ENCODE measurements at regions not wholly inside any gene's neighbourhood (a gene's known extent, or its start where the extent isn't known, plus 50 kb on each side); places are given as distances from the start of the nearest gene placed in this dataset.

DNA sequence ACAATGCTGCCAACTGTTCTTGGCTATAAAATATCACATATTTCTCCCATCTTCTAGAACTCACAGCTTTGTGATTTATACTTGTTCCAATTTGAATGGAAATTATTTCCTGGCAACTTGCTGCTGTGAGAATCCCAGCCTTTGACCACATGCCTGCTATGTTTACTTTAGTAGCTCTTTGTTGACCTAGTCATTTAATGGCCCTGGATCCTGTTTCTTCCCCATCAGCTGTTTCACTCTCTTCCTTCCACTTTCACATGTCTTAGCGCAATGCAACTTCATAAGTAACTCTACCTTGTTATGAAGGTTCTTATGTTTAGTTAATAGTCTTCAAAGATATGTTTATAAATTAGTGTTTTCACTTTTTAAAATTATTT lies 1973.6 kb upstream of the AGA start:
- TF ChIP-seq POLR2AphosphoS5 (IDR thresholded peaks at IDR 0.05; ENCODE audit: low read length) (no peak), TBL1XR1 (IDR thresholded peaks at IDR 0.05; ENCODE audit: low read depth, low read length) (no peak), JUND (IDR thresholded peaks at IDR 0.05; ENCODE audit: low read depth, low read length) (no peak), RAD21 (IDR thresholded peaks at IDR 0.05; ENCODE audit: insufficient read depth, low read depth, low read length) (no peak), BRCA1 (IDR thresholded peaks at IDR 0.05; ENCODE audit: low read depth, low read length) (no peak), PAX5 (IDR thresholded peaks at IDR 0.05; ENCODE audit: borderline replicate concordance, low read depth, low read length) (no peak)
- TF ChIP-seq, protein P1, sequence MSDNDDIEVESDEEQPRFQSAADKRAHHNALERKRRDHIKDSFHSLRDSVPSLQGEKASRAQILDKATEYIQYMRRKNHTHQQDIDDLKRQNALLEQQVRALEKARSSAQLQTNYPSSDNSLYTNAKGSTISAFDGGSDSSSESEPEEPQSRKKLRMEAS (IDR thresholded peaks at IDR 0.05; ENCODE audit: low read depth, low read length): no peak
- TF ChIP-seq, protein P2, sequence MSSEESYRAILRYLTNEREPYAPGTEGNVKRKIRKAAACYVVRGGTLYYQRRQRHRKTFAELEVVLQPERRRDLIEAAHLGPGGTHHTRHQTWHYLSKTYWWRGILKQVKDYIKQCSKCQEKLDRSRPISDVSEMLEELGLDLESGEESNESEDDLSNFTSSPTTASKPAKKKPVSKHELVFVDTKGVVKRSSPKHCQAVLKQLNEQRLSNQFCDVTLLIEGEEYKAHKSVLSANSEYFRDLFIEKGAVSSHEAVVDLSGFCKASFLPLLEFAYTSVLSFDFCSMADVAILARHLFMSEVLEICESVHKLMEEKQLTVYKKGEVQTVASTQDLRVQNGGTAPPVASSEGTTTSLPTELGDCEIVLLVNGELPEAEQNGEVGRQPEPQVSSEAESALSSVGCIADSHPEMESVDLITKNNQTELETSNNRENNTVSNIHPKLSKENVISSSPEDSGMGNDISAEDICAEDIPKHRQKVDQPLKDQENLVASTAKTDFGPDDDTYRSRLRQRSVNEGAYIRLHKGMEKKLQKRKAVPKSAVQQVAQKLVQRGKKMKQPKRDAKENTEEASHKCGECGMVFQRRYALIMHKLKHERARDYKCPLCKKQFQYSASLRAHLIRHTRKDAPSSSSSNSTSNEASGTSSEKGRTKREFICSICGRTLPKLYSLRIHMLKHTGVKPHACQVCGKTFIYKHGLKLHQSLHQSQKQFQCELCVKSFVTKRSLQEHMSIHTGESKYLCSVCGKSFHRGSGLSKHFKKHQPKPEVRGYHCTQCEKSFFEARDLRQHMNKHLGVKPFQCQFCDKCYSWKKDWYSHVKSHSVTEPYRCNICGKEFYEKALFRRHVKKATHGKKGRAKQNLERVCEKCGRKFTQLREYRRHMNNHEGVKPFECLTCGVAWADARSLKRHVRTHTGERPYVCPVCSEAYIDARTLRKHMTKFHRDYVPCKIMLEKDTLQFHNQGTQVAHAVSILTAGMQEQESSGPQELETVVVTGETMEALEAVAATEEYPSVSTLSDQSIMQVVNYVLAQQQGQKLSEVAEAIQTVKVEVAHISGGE (CRISPR knock-in tag; IDR thresholded peaks at IDR 0.05): no peak
- TF ChIP-seq, protein P3, sequence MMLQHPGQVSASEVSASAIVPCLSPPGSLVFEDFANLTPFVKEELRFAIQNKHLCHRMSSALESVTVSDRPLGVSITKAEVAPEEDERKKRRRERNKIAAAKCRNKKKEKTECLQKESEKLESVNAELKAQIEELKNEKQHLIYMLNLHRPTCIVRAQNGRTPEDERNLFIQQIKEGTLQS (IDR thresholded peaks at IDR 0.05; ENCODE audit: borderline replicate concordance, extremely low read depth, low read depth, low read length): no peak
- TF ChIP-seq, protein P4, sequence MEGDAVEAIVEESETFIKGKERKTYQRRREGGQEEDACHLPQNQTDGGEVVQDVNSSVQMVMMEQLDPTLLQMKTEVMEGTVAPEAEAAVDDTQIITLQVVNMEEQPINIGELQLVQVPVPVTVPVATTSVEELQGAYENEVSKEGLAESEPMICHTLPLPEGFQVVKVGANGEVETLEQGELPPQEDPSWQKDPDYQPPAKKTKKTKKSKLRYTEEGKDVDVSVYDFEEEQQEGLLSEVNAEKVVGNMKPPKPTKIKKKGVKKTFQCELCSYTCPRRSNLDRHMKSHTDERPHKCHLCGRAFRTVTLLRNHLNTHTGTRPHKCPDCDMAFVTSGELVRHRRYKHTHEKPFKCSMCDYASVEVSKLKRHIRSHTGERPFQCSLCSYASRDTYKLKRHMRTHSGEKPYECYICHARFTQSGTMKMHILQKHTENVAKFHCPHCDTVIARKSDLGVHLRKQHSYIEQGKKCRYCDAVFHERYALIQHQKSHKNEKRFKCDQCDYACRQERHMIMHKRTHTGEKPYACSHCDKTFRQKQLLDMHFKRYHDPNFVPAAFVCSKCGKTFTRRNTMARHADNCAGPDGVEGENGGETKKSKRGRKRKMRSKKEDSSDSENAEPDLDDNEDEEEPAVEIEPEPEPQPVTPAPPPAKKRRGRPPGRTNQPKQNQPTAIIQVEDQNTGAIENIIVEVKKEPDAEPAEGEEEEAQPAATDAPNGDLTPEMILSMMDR (IDR thresholded peaks at IDR 0.05 in 2 of 3, conservative IDR thresholded peaks at IDR 0.05 in 1 of 3; ENCODE audit: control insufficient read depth in 2 of 3, extremely low read depth in 1 of 3, insufficient read depth in 1 of 3, low read depth in 3 of 3, low read length in 3 of 3): no peak
- TF ChIP-seq, protein P5, sequence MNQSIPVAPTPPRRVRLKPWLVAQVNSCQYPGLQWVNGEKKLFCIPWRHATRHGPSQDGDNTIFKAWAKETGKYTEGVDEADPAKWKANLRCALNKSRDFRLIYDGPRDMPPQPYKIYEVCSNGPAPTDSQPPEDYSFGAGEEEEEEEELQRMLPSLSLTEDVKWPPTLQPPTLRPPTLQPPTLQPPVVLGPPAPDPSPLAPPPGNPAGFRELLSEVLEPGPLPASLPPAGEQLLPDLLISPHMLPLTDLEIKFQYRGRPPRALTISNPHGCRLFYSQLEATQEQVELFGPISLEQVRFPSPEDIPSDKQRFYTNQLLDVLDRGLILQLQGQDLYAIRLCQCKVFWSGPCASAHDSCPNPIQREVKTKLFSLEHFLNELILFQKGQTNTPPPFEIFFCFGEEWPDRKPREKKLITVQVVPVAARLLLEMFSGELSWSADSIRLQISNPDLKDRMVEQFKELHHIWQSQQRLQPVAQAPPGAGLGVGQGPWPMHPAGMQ (IDR thresholded peaks at IDR 0.05; ENCODE audit: borderline replicate concordance): no peak

Measured in GM12878 (cell line).